ENCODE measurements at regions not wholly inside any gene's neighbourhood (a gene's known extent, or its start where the extent isn't known, plus 50 kb on each side); places are given as distances from the start of the nearest gene placed in this dataset.

DNA sequence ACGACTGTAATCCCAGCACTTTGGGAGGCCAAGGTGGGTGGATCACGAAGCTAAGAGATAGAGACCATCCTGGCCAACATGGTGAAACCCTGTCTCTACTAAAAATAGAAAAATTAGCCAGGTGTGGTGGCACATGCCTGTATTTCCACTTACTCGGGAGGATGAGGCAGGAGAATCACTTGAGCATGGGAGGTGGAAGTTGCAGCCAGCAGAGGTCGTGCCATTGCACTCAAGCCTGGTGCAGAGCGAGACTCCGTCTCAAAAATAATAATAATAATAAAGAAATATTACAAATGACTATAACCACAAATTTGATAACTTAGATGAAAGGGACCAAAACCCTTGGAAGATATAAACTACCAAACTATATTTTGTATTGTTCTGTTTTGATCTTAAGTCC lies 226.3 kb upstream of the GULP1 start:
- DNase-seq (ENCODE audit: low spot score): no peak

DNA sequence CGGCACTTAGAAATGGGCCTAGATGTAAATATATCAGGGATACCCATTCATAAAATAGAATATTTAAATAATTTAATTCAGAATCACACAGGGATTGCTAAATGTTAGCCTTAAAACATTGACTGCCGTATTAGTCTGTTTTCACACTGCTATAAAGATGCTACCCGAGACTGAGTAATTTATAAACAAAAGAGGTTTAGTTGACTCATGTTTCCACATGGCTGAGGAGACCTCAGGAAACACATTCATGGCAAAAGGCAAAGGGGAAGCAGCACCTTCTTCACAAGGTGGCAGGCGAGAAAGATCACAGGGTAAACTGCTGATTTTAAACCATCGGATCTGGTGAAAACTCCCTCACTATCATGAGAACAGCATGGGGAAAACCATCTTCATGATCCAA lies 223.6 kb upstream of the GULP1 start:
- no peak for DNase-seq (ENCODE audit: low spot score)

- no peak for DNase-seq (ENCODE audit: low spot score)
Measured at GRCh38 chr2:188076149-188077056, 215.3 kb upstream of the GULP1 start.

DNA sequence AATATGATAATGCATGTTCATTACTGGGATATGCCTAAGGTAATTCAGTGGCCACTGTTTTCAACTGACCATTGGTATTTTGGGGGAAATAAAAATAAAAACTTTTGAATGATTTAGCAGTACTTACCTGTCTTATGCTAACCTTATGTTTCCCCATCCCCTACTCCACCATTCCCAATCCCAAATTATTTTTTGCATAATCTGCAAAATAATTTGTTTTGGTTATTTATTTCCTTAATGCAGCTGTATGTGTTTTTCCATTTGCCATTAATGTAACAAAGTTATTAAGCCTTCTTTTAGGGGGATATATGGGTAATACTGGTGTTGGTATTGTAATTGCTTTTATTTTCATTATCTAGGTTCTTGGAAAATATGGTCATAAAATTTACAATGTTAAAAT lies 213.9 kb upstream of the GULP1 start:
- DNase-seq (ENCODE audit: low spot score): no peak

- DNase-seq (ENCODE audit: low spot score): no peak
Measured at GRCh38 chr2:188078534-188078933, 213.1 kb upstream of the GULP1 start.

GRCh38 chr2:188079196-188079595 lies 212.5 kb upstream of the GULP1 start:
- DNase-seq (ENCODE audit: low spot score): no peak

DNA sequence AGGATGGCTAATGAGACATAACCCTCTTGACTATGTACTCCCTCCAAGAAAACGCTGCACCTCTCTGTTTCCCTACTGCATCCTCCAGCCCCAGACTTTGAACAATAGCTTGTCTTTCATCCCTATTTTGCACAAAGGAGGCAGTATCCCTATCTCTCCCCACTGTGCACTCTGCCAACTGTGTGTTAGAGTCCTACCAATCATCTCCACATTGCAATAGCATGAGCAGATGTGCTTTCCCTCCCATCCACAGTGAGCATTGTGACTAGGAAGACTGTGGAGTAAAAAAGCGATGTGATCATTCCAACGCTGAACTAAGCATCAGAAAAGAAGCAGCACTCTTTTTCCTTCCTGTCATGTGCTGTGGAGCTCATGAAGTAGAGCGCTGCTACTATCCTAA lies 206.3 kb upstream of the GULP1 start:
- DNase-seq (ENCODE audit: low spot score): peak; percentile 91

GRCh38 chr2:188089901-188090300 lies 201.8 kb upstream of the GULP1 start:
- DNase-seq (ENCODE audit: low spot score): no peak

- DNase-seq (ENCODE audit: low spot score): no peak
Measured at GRCh38 chr2:188091220-188091619, 200.5 kb upstream of the GULP1 start.

GRCh38 chr2:188092734-188093133 lies 198.9 kb upstream of the GULP1 start:
- no peak for DNase-seq (ENCODE audit: low spot score)

DNA sequence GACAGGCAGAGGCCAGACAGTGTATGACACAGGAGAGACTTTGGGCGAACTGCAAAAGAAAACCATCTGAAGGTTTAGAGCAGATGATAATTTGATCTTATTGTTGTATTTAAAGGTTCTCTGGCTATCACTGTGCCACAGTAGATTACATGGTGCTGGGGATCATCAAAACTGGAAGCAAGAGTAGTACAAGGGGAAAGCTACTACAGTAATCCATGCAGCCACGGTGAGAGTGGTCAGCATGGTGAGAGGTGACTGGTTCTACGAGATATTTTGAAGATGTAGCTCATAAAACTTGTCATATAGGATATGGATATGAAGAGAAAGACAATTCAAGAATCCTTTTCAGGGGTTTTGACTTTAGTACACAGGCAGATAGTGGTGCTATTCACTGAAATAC lies 194.8 kb upstream of the GULP1 start:
- no peak for DNase-seq (ENCODE audit: low spot score)

GRCh38 chr2:188102881-188103280 lies 188.8 kb upstream of the GULP1 start:
- no peak for DNase-seq (ENCODE audit: low spot score)

DNA sequence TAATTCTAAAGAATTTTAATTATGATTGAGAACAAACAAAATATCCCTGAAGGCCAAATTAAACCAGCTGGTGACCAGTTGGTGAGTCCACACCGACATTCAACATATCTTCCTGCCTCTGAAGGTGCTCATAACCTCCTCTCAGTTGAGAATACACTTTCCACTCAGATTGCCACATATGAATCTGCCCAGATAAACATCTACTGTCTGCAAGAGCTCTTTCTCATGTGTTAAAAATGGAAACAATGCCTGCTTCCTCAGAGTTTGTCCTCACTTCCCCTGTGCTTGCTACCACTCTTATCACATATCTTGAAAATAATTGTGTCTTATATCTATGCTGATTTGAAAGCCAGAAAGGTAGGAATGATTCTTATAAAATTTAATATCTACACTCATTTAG lies 177.7 kb upstream of the GULP1 start:
- no peak for DNase-seq (ENCODE audit: low spot score)

GRCh38 chr2:188117706-188118105 lies 174.0 kb upstream of the GULP1 start:
- DNase-seq (ENCODE audit: low spot score): no peak

- no peak for DNase-seq (ENCODE audit: low spot score)
Measured at GRCh38 chr2:188118431-188118830, 173.2 kb upstream of the GULP1 start.

DNA sequence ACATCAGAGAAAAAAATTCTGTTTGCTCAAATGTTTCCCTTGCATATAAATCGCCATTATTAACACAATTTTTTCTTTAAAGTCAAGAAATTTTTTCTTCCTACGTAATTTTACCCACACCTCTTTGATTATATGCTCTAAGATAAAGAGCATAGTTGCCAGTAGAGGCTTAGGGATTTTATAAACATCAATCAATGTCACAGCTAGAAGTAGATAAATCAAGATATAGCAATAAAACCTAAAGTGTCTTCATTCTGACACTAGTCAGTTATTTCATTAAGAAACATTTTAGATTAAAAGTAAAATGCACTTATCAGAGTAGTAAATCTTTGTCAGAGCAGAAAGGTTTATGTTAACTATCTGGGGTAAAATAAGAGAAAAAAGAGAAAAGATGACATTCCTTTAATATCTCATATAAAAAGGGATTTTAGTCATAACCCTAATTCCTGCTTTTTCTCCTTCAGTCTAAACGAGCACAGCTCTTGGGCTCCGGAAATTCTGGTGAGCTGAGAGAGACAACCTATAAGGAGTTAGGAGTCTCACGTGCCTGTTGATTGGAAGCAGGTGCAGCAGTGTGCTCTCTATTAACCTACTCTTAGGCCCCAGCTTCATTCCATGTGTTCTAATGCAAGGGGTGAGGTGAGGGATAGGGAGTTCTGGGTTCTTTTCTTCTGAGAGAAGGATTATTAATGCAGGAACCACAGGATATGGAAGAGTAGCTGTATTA lies 172.4 kb upstream of the GULP1 start:
- DNase-seq (ENCODE audit: low spot score): no peak

GRCh38 chr2:188122985-188123384 lies 168.7 kb upstream of the GULP1 start:
- no peak for DNase-seq (ENCODE audit: low spot score)

GRCh38 chr2:188129677-188130076 lies 162.0 kb upstream of the GULP1 start:
- no peak for DNase-seq (ENCODE audit: low spot score)

- no peak for DNase-seq (ENCODE audit: low spot score)
Measured at GRCh38 chr2:188130317-188130716, 161.4 kb upstream of the GULP1 start.

DNA sequence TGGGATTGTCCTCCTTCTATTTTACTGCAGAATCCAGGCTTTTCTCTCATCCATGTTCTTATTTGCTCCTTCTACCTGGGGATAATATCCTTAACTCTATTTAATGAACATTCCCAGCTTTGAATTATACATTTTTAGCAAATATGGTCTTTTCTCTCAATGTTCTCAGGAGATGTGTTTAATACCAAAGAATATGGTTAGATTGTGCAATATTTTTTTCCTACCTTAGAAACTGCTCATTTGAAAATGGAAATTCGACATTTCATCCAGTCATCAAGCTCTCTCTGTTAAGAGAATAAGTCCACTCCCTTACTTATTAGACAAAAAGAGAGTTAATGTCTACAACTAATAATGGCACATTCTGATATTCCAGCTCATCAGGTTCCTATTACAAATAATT lies 160.4 kb upstream of the GULP1 start:
- no peak for DNase-seq (ENCODE audit: low spot score)

GRCh38 chr2:188132385-188132784 lies 159.3 kb upstream of the GULP1 start:
- peak; percentile 78 for DNase-seq (ENCODE audit: low spot score)

DNA sequence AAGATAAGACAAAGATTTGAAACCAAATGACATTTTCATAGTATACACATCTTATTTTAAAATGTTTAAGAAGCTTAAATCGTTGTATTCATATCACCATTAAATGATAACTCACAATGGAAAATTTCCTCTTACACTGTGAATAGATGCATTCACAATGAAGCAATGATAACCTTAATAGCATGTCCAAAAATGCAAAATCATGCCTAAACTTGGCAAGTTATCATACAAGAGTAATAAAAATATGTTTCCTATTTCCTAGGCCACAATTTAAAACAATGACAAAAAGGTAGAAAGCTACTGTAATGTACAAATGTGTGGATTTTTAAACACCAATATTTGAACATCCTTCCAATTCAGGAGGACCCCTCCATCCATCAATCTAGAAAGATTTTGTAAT lies 157.4 kb upstream of the GULP1 start:
- no peak for DNase-seq (ENCODE audit: low spot score)

DNA sequence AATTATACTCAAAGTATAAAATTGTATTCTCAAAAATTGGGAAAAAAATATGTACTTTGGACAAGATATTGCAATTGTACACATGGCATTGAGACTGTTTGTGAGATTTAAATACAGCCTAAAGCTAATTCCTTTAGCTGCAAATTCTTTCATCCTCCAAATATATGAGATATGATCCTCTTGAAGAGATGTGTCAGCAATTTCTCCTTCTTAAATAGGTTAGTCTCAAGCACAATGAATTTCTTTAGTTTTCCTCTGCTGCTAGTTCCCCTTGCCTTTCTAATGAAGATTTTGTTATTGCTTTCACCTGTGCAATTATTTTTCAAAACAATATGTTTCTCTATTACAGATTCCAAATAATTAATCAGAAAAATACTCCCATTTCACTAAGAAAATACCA lies 153.4 kb upstream of the GULP1 start:
- DNase-seq (ENCODE audit: low spot score): no peak

Measured in Ammon's horn (tissue), 1 donor.